GM19099 (cell line): ENCODE measurements at regions not wholly inside any gene's neighbourhood (a gene's known extent, or its start where the extent isn't known, plus 50 kb on each side); places are given as distances from the start of the nearest gene placed in this dataset.

Source experiments
- POLR2A ChIP-seq: IDR thresholded peaks from 3 replicates; pipeline ENCODE4 v1.6.1; 2011; ENCODE audit warnings: low read depth; ENCODE audit not compliant: insufficient read length; ENCODE audit errors: extremely low read depth

GRCh38 chr7:68267486-68267885 is 1270.9 kb downstream of the TYW1 start:
- TF ChIP-seq POLR2A: no peak

- TF ChIP-seq POLR2A: no peak
Measured at GRCh38 chr7:68269405-68269804, 1272.8 kb downstream of the TYW1 start.

GRCh38 chr7:68272507-68272906 is 1275.9 kb downstream of the TYW1 start:
- TF ChIP-seq POLR2A: no peak

- no peak for TF ChIP-seq POLR2A
Measured at GRCh38 chr7:68276725-68277124, 1280.1 kb downstream of the TYW1 start.

- no peak for TF ChIP-seq POLR2A
Measured at GRCh38 chr7:68279827-68280400, 1283.3 kb downstream of the TYW1 start.

GRCh38 chr7:68280931-68281330 is 1284.3 kb downstream of the TYW1 start:
- TF ChIP-seq POLR2A: no peak

GRCh38 chr7:68288144-68288593 is 1291.5 kb downstream of the TYW1 start:
- no peak for TF ChIP-seq POLR2A

- no peak for TF ChIP-seq POLR2A
Measured at GRCh38 chr7:68291710-68292109, 1295.1 kb downstream of the TYW1 start.

- no peak for TF ChIP-seq POLR2A
Measured at GRCh38 chr7:68295386-68295785, 1298.8 kb downstream of the TYW1 start.

GRCh38 chr7:68304536-68304935 is 1293.7 kb upstream of the AUTS2 start:
- TF ChIP-seq POLR2A: no peak

- no peak for TF ChIP-seq POLR2A
Measured at GRCh38 chr7:68306692-68307107, 1291.6 kb upstream of the AUTS2 start.

- no peak for TF ChIP-seq POLR2A
Measured at GRCh38 chr7:68309271-68309670, 1289.0 kb upstream of the AUTS2 start.

GRCh38 chr7:68309806-68310205 is 1288.5 kb upstream of the AUTS2 start:
- TF ChIP-seq POLR2A: no peak

- no peak for TF ChIP-seq POLR2A
Measured at GRCh38 chr7:68311958-68312357, 1286.3 kb upstream of the AUTS2 start.

GRCh38 chr7:68313806-68314205 is 1284.5 kb upstream of the AUTS2 start:
- TF ChIP-seq POLR2A: no peak

- TF ChIP-seq POLR2A: no peak
Measured at GRCh38 chr7:68314208-68314607, 1284.1 kb upstream of the AUTS2 start.

GRCh38 chr7:68317476-68317875 is 1280.8 kb upstream of the AUTS2 start:
- no peak for TF ChIP-seq POLR2A
